K562 (cell line): ENCODE measurements at regions not wholly inside any gene's neighbourhood (a gene's known extent, or its start where the extent isn't known, plus 50 kb on each side); places are given as distances from the start of the nearest gene placed in this dataset.

Source experiments
- ATAC-seq: fragments of 200-7000 bp; cut with Tn5 transposase; 3 replicates; pipeline ENCODE4 v1.9.1; 2020; ENCODE audit warnings: moderate library complexity
- BruUV-seq: library from RNA; stranded (reverse); fragments of 400-500 nt; replicated peaks from 2 replicates; lab custom pipeline; 2021; lab: Mats Ljungman, UMichigan
- CTCF ChIA-PET: fragments of 300-600 bp; formaldehyde crosslinking; extraction: SDS; loops from one replicate; lab custom pipeline; 2021; ENCODE audit warnings: low intra/inter-chr PET ratio; lab: Yijun Ruan, JAX
- POLR2A ChIA-PET: fragments of 300-600, 350-650 bp; sonication (Branson Sonifier 250); formaldehyde crosslinking; extraction: SDS; loops from one replicate; lab custom pipeline; 2021; ENCODE audit warnings: antibody characterized with exemption, inconsistent platforms; lab: Yijun Ruan, JAX
- DNase-seq, 4 experiments: peaks; one replicate each; pipeline versions ENCODE4 v3.0.0 to v3.0.0-alpha.2; 2011 to 2018; ENCODE audit warnings: low spot score in 3 of 4, mixed read lengths in 3 of 4; ENCODE audit errors: extremely low read depth in 1 of 4
- FAIRE-seq: peaks from 2 replicates; lab custom pipeline; 2011; peaks lifted over from hg19 to GRCh38; lab: Jason Lieb, UNC
- H2AFZ ChIP-seq: 2 replicates; pipeline ENCODE4 v1.6.0; 2011; ENCODE audit warnings: low read depth, low read length, control low read depth, inconsistent platforms
- H3K27ac ChIP-seq: fragments of 200-600 bp; 3 replicates; pipeline ENCODE4 v1.8.0; 2011; ENCODE audit warnings: low read depth, mild to moderate bottlenecking, control low read depth, inconsistent platforms, low read length, moderate library complexity, mixed read lengths; ENCODE audit errors: extremely low read depth
- H3K27me3 ChIP-seq, 2 experiments: fragments of 300-600 bp in 1 of 2; 2 replicates in 1 of 2; 3 replicates in 1 of 2; pipeline versions ENCODE4 v1.6.0 to v1.8.0; 2011; ENCODE audit warnings: inconsistent platforms in 2 of 2, low read length in 2 of 2, mild to moderate bottlenecking in 1 of 2, mixed read lengths in 1 of 2, moderate library complexity in 1 of 2; ENCODE audit not compliant: control insufficient read depth in 2 of 2, insufficient read depth in 2 of 2
- H3K36me3 ChIP-seq: fragments of 300-600 bp; 3 replicates; pipeline ENCODE4 v1.8.0; 2011; ENCODE audit warnings: mild to moderate bottlenecking, low read length, inconsistent platforms; ENCODE audit not compliant: control insufficient read depth, insufficient read depth
- H3K4me1 ChIP-seq, 2 experiments: fragments of 200-600 bp in 1 of 2; replicated peaks in 1 of 2; 2 replicates in 1 of 2; 3 replicates in 1 of 2; pipeline versions ENCODE4 v1.5.1 to v1.8.0; 2011; ENCODE audit warnings: inconsistent platforms in 2 of 2, low read length in 2 of 2, mild to moderate bottlenecking in 1 of 2, mixed read lengths in 1 of 2, moderate library complexity in 1 of 2; ENCODE audit not compliant: control insufficient read depth in 2 of 2, insufficient read depth in 2 of 2
- H3K4me2 ChIP-seq: 2 replicates; pipeline ENCODE4 v1.6.1; 2011; ENCODE audit warnings: low read length, control low read depth, inconsistent platforms, mixed read lengths; ENCODE audit not compliant: insufficient read depth
- H3K4me3 ChIP-seq: fragments of 200-600 bp; sonication (generic), shearing (Covaris generic); 2 replicates; pipeline ENCODE4 v1.5.1; 2016; ENCODE audit warnings: control low read depth, inconsistent platforms
- H3K79me2 ChIP-seq: fragments of 200-600 bp; 3 replicates; pipeline ENCODE4 v1.8.0; 2011; ENCODE audit warnings: low read length, inconsistent platforms; ENCODE audit not compliant: control insufficient read depth, insufficient read depth
- H3K9ac ChIP-seq, 2 experiments: 2 replicates each; pipeline versions ENCODE4 v1.6.0 to v1.6.1; 2011; ENCODE audit warnings: low read depth in 2 of 2, low read length in 2 of 2, control low read depth in 1 of 2, inconsistent platforms in 1 of 2, mild to moderate bottlenecking in 1 of 2, mixed read lengths in 1 of 2; ENCODE audit not compliant: insufficient read depth in 1 of 2
- H3K9me1 ChIP-seq: one replicate; pipeline ENCODE4 v1.6.0; 2011; ENCODE audit warnings: inconsistent platforms, mild to moderate bottlenecking, low read length, moderate library complexity; ENCODE audit not compliant: control insufficient read depth, insufficient read depth
- H3K9me3 ChIP-seq: replicated peaks from 2 replicates; pipeline ENCODE4 v1.5.1; 2011; ENCODE audit warnings: low read depth, low read length, inconsistent platforms; ENCODE audit not compliant: control insufficient read depth, insufficient read depth
- H4K20me1 ChIP-seq: replicated peaks from 2 replicates; pipeline ENCODE4 v1.6.1; 2011; ENCODE audit warnings: low read length, inconsistent platforms, mixed read lengths; ENCODE audit not compliant: control insufficient read depth, insufficient read depth
- SAFB ChIP-seq: fragments of 200-400 bp; formaldehyde crosslinking; IDR thresholded peaks from 2 replicates; pipeline ENCODE4 v1.6.1; 2017; ENCODE audit warnings: low read depth, low read length, borderline replicate concordance
- TFAM ChIP-seq: fragments of 250-450 bp; sonication (Bioruptor Pico); conservative IDR thresholded peaks from 2 replicates; pipeline ENCODE4 v1.5.0; 2021; ENCODE audit warnings: mild to moderate bottlenecking, moderate library complexity
- WGBS: fragments of 100-300 bp; shearing (Covaris generic); methylation state at CpG from one replicate; pipeline ENCODE4 v1.1.6; 2016; ENCODE audit warnings: low coverage, mixed read lengths; ENCODE audit not compliant: insufficient coverage; ENCODE audit errors: missing lambda C conversion rate; 5-methylcytosine and 5-hydroxymethylcytosine counted together
- in situ Hi-C: fragments of 300-500 bp; cut with MboI; formaldehyde crosslinking; loops from 4 replicates; pipeline ENCODE4 v1.15.0; 2018; ENCODE audit warnings: inconsistent platforms, mixed read lengths
- intact Hi-C: fragments of 100-400 bp; cut with micrococcal nuclease; formaldehyde crosslinking; loops from 2 replicates; pipeline ENCODE4 v1.14.2; 2022
- TF ChIP-seq, protein P1 (sequence below): fragments of 450-650 bp; IDR thresholded peaks from 2 replicates; pipeline ENCODE4 v1.6.1; 2016; ENCODE audit warnings: low read depth

DNA sequence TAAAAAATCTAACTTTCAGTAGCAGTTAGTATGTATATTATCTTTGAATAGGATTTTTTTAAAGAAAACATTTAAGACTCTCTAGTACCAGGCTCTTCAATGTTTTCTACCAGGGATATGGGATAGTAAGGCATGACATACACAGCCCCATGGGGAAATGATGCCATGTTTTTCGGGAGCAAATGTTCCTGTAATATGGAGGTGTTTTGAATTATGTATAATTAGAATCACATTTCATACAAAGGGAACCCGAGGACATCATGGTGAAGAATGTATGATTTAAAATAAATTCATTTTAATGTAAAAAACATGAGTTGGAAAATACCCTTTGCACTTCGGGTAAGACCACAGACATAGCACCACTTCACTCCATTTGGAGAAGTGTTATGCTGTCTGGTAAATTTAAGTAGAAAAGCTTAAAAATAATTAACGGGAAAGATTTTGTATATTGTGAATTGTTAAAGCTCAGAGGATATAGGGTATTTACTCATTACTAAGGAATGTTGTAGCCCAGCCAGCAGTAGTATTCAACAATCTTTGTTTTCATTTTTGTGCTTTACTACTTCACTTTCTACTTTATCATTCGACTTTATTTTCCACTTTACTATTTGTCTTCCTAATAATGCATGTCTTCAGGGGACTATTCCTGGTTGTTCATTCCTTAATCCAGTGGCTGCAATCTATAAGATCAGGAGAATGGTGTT, 2050.7 kb downstream of the ARAP2 start:
- CTCF ChIA-PET = no interaction called here
- ATAC-seq (no peak), FAIRE-seq (no peak), DNase-seq (no peak)
- Histone ChIP-seq H3K4me1 (no peaks in the 10 kb centered on the region), H3K9ac (no peak overlapping the region), H3K27ac (no peak overlapping the region), H3K36me3 (no peaks in the 10 kb centered on the region), H3K27me3 (no peaks in the 10 kb centered on the region), H4K20me1 (no peaks in the 10 kb centered on the region), H3K4me2 (no peak overlapping the region), H3K79me2 (no peaks in the 10 kb centered on the region), H3K9me1 (no peaks in the 10 kb centered on the region), H3K4me3 (no peak overlapping the region), H3K9me3 (no peaks in the 10 kb centered on the region), H2AFZ (no peak overlapping the region)
- WGBS = 2% methylated on average over 5 of the region's 5 CpGs
- in situ Hi-C loops = no loop called here
- no TSS peak for BruUV-seq
- POLR2A ChIA-PET = no interaction called here
- intact Hi-C loops = no loop called here
- TF ChIP-seq, protein P1, sequence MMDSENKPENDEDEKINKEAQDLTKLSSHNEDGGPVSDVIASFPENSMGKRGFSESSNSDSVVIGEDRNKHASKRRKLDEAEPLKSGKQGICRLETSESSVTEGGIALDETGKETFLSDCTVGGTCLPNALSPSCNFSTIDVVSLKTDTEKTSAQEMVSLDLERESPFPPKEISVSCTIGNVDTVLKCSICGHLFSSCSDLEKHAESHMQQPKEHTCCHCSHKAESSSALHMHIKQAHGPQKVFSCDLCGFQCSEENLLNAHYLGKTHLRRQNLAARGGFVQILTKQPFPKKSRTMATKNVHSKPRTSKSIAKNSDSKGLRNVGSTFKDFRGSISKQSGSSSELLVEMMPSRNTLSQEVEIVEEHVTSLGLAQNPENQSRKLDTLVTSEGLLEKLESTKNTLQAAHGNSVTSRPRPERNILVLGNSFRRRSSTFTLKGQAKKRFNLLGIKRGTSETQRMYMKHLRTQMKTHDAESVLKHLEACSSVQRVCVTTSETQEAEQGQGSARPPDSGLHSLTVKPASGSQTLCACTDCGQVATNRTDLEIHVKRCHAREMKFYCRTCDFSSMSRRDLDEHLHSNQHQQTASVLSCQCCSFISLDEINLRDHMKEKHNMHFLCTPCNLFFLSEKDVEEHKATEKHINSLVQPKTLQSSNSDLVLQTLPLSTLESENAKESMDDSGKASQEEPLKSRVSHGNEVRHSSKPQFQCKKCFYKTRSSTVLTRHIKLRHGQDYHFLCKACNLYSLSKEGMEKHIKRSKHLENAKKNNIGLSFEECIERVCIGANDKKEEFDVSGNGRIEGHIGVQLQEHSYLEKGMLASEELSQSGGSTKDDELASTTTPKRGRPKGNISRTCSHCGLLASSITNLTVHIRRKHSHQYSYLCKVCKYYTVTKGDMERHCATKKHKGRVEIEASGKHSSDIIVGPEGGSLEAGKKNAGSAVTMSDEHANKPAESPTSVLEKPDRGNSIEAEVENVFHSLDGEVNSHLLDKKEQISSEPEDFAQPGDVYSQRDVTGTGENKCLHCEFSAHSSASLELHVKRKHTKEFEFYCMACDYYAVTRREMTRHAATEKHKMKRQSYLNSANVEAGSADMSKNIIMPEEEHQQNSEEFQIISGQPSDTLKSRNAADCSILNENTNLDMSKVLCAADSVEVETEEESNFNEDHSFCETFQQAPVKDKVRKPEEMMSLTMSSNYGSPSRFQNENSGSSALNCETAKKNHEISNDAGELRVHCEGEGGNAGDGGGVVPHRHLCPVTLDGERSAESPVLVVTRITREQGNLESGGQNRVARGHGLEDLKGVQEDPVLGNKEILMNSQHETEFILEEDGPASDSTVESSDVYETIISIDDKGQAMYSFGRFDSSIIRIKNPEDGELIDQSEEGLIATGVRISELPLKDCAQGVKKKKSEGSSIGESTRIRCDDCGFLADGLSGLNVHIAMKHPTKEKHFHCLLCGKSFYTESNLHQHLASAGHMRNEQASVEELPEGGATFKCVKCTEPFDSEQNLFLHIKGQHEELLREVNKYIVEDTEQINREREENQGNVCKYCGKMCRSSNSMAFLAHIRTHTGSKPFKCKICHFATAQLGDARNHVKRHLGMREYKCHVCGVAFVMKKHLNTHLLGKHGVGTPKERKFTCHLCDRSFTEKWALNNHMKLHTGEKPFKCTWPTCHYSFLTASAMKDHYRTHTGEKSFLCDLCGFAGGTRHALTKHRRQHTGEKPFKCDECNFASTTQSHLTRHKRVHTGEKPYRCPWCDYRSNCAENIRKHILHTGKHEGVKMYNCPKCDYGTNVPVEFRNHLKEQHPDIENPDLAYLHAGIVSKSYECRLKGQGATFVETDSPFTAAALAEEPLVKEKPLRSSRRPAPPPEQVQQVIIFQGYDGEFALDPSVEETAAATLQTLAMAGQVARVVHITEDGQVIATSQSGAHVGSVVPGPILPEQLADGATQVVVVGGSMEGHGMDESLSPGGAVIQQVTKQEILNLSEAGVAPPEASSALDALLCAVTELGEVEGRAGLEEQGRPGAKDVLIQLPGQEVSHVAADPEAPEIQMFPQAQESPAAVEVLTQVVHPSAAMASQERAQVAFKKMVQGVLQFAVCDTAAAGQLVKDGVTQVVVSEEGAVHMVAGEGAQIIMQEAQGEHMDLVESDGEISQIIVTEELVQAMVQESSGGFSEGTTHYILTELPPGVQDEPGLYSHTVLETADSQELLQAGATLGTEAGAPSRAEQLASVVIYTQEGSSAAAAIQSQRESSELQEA = no peak
- no peak for TF ChIP-seq TFAM
- no peak for TF ChIP-seq SAFB
